ENCODE measurements at regions not wholly inside any gene's neighbourhood (a gene's known extent, or its start where the extent isn't known, plus 50 kb on each side); places are given as distances from the start of the nearest gene placed in this dataset.

- POLR2A ChIA-PET (ENCODE audit: low non-redundant PET) = no interaction called here
- DNase-seq (ENCODE audit: low spot score) = no peak
- TF ChIP-seq CTCF (conservative IDR thresholded peaks at IDR 0.05; ENCODE audit: low read depth) = no peak
- CTCF ChIA-PET = interaction anchor here (0.6 kb wide), 1 partner anchor 719 kb away, joined by 4 read pairs; no protein-coding TSS in a partner anchor
- no peak overlapping the region for H3K27ac ChIP-seq
Observed at GRCh38 chr1:232239522-232239921, 390.4 kb downstream of the SIPA1L2 start.

- TF ChIP-seq CTCF (conservative IDR thresholded peaks at IDR 0.05; ENCODE audit: low read depth) = no peak
- DNase-seq (ENCODE audit: low spot score) = no peak
- ChIA-PET CTCF (no interaction called here), POLR2A (ENCODE audit: low non-redundant PET) (no interaction called here)
- no peak overlapping the region for H3K27ac ChIP-seq
Observed at GRCh38 chr1:232238009-232238408, 391.9 kb downstream of the SIPA1L2 start.

- no peak for TF ChIP-seq CTCF (conservative IDR thresholded peaks at IDR 0.05; ENCODE audit: low read depth)
- no peak for DNase-seq (ENCODE audit: low spot score)
- ChIA-PET POLR2A (ENCODE audit: low non-redundant PET) (no interaction called here), CTCF (interaction anchor here (0.6 to 0.7 kb wide), 2 partner anchors 566 to 993 kb away, joined by 3 to 6 read pairs; no protein-coding TSS in a partner anchor)
- H3K27ac ChIP-seq = no peak overlapping the region
Observed at GRCh38 chr1:232227306-232227705, 402.6 kb downstream of the SIPA1L2 start.

GRCh38 chr1:232226197-232226712, 403.7 kb downstream of the SIPA1L2 start:
- no peak for TF ChIP-seq CTCF (conservative IDR thresholded peaks at IDR 0.05; ENCODE audit: low read depth)
- peak; percentile 48 for DNase-seq (ENCODE audit: low spot score)
- CTCF ChIA-PET = interaction anchor here (0.6 to 0.7 kb wide), 2 partner anchors 533 to 1158 kb away, joined by 4 to 5 read pairs; no protein-coding TSS in a partner anchor
- POLR2A ChIA-PET (ENCODE audit: low non-redundant PET) = no interaction called here
- H3K27ac ChIP-seq = peak overlapping the region; percentile 80

GRCh38 chr1:232225336-232226131, 404.4 kb downstream of the SIPA1L2 start:
- ChIA-PET POLR2A (ENCODE audit: low non-redundant PET) (no interaction called here), CTCF (interaction anchor here (0.6 to 0.7 kb wide), 2 partner anchors 533 to 1157 kb away, joined by 4 to 5 read pairs; no protein-coding TSS in a partner anchor)
- no peak for TF ChIP-seq CTCF (conservative IDR thresholded peaks at IDR 0.05; ENCODE audit: low read depth)
- no peak for DNase-seq (ENCODE audit: low spot score)
- H3K27ac ChIP-seq = peak overlapping the region; percentile 80

- DNase-seq (ENCODE audit: low spot score) = no peak
- ChIA-PET CTCF (no interaction called here), POLR2A (ENCODE audit: low non-redundant PET) (no interaction called here)
- no peak for TF ChIP-seq CTCF (conservative IDR thresholded peaks at IDR 0.05; ENCODE audit: low read depth)
- H3K27ac ChIP-seq = peak overlapping the region; percentile 49
Observed at GRCh38 chr1:232223887-232224286, 406.0 kb downstream of the SIPA1L2 start.
